NOMO-1 (cell line): ENCODE measurements at regions not wholly inside any gene's neighbourhood (a gene's known extent, or its start where the extent isn't known, plus 50 kb on each side); places are given as distances from the start of the nearest gene placed in this dataset.
"Not testable (repeated sequence)": the region's sequence is repeated elsewhere in the genome, so short reads cannot be mapped to it uniquely, and the experiment has no call there.

Experiments
- DNase-seq, 2 experiments: peaks; one replicate each; lab custom pipeline; 2025; ENCODE audit not compliant: unreplicated experiment in 2 of 2; lab: John Stamatoyannopoulos, UW

DNA sequence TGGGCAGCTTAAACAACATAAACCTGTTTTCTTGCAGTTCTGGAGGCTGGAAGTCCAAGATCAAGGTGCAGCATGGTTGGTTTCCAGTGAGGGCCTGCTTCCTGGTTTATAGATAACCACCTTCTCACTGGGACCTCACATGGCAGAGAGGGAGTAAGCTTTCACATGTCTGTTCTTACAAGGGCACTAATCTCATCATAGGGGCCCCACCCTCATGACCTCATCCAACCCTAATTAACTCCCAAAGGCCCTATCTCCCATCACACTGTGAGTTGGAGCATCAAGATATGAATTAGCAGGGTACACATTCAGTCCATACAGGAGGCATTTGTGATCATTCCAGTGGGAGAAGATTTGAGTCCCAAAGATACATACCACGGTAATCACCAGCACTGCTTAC lies 50.5 kb upstream of the GRIN2A start:
- DNase-seq = no peak

DNA sequence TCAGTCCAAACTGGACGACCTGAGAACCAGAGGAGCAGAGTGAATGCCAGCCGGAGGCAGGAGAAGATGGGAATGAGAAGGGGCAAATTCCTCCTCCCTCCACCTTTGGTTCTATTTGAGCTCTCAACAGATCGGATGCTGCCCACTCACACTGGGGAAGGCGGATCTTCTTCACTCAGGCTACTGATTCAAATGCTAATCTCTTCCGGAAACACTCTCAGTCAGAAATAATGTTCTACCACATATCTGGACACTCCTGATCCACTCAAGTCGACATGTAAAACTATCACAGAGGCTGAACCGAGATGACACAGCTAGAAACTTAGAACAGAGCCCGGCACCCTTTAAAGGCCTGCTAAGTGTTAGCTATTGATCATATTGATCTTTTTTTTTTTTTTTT lies 57.4 kb upstream of the GRIN2A start:
- no peak for DNase-seq

DNA sequence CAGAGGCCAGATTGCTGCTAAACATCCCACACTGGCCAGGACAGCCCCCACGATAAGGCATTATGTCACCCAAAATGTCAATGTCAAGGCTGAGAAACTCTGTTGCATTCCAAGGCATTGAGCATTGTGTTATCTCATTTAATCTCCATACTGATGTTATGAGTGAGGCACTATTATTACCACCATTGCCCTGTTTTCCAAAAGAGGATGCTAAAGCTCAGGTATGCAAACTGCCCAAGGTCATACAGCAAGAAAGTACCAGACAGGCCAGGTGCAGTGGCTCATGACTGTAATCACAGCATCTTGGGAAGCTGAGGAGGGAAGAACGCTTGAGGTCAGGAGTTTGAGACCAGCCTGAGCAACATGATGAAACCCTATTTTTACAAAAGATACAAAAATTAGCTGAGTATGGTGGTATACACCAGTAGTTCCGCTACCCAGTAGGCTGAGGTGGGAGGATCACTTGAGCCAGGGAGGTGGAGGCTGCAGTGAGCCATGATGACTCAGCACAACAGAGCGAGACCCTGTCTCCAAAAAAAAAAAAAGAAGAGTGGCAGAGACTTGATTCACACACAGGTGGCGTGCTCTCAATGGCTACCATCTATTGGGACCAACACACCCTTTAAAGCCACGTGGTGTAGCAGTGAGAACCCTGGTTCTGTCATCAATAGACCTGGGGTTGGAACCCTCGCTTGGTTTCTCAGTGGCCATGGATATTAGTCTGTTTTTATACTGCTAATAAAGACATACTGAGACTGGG lies 58.8 kb upstream of the GRIN2A start:
- no peak for DNase-seq

DNA sequence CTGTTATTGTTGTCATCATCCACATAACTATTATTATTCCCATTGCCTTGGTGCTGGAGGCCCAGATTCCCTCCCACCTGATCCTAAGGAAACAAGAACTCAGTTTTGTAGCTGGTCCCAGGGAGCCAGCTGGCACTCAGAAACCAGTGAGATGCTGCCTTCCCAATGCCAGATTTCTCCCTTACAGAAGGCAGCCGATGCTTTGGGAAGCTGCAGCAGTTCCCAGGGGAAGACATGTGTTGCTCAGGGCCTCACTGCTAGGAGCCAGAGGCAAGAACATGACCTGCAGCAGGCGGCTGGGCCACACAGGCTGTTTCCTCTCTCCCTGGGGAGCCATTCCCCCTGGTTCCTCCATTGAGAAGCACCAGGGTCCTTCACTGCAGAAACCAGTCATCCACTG lies 59.9 kb upstream of the GRIN2A start:
- DNase-seq = no peak

DNA sequence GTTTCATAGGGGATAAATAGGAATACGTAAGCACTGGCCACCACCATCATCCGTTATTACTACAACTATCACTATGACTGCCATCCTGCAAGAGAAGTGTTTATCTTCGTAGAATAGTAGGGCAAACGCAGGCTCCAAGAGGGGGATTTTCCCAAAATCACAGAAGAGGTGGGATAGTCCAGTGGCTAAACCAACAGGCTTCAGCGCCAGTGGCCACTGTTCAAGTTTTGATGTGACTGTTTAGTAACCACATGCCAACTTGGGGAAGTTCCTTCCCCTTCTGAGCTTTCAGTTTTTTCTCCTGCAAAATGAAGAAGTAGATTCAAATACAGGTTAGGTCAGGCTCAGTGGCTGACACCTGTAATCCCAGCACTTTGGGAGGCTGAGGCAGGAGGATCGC lies 60.7 kb upstream of the GRIN2A start:
- DNase-seq = peak; percentile 10 to 43

DNA sequence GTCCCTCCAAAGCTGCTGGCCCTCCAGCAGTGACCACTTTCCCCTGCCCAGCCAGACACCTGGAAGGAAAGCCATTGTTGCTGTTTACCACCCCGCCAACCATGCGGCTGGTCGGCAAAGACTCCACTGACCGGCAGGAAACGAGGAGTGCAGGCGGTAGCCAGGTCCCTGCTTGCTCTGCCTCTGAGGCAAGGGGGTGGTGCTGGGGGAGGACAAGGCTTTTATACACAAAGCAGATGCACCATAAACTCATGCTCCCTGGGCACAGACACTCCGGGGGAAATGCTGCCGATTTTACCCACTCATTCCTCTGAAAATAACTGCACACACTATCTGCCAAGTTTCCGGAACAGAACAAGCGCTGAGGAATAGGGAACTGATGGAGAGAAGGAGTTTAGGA lies 62.8 kb upstream of the GRIN2A start:
- no peak for DNase-seq

DNA sequence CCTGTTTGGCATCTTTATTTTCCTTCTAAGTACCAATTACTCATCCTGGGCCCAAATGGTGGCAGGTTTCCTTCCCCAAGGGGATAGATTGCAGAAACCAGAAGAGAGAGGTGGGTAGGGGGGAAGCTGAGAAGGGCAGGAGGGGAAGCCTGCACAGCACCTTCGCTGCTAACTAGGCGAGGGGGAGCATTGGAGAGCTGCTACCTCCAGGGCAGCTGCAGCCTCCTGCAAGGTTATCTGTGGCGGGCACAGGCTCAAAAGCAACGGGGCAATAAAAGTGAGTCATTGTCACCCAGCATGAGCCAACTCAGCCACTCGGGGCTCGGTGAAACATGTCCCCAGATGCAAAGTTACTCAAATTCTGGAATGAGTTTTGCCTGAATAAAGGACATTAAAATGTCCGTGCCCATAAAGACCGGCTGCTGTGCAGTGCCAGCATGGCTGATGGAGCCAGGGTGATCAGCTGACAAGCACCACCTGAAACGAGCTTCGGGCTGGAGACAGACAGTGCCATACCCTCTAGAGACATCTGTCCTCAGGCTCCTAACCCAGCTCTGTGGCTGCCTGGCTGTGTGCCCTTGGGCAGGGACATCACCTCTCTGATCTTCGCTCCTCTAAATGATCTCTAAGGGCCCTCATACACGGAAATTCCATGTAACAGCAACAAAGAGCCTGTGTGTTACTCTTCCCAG lies 68.1 kb upstream of the GRIN2A start:
- no peak for DNase-seq

DNA sequence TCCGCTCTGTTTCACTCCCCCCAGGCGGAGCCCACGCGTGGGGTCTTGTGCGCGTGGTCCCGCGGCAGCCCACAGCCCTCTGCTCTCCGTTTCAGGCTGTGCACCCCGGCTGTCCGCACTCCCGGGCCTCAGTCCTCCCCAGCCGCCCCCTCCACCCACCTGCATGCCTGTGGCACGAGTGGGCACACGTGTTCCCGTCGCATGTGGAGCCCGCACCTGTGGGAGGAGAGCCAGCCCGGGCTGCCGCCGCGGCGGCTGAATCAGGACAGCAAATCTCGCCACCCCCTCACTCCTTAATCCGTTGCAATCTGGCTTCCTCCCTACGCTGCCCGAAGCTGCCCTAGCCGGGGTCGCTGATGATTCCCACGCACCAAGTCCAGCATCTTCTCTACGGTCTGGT lies 69.9 kb upstream of the GRIN2A start:
- no peak for DNase-seq

DNA sequence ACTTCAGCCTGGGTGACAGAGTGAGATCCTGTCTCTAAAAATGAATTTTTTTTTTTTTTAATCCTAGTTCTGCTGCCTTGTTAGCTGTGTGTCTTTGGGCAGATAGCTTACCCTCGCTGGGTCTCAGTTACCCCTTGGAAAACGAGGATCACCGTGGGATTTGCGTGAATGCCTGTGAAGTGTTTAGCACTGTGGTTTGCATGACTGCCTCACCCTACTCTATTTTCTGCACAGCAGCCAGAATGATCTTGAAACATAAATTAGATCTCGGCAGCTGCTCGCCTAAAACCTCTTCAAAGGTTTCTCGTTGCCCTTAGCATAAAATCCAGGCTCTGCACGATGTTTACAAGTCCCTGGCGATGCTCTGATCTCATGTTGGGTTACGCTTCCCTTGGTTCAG lies 71.2 kb upstream of the GRIN2A start:
- no peak for DNase-seq

DNA sequence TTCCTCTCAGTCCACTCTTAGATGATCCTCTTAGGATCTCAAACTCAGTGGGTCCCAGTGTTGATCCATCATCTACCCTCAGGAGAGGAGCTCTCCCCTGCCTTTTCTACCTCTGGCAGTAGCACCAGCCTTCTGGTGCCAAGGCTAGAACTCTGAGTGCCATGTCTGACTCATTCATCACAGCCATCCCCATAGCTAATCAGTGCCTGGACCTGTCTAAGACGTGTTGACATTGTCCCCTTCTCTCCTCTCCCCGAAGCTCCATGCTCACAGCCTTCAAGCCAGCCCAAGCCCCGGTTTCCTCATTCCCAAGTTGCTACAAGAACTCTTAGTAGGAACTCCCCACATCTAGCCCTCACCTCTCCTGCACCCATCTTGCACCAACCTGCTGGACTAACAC lies 73.5 kb upstream of the GRIN2A start:
- no peak for DNase-seq

DNA sequence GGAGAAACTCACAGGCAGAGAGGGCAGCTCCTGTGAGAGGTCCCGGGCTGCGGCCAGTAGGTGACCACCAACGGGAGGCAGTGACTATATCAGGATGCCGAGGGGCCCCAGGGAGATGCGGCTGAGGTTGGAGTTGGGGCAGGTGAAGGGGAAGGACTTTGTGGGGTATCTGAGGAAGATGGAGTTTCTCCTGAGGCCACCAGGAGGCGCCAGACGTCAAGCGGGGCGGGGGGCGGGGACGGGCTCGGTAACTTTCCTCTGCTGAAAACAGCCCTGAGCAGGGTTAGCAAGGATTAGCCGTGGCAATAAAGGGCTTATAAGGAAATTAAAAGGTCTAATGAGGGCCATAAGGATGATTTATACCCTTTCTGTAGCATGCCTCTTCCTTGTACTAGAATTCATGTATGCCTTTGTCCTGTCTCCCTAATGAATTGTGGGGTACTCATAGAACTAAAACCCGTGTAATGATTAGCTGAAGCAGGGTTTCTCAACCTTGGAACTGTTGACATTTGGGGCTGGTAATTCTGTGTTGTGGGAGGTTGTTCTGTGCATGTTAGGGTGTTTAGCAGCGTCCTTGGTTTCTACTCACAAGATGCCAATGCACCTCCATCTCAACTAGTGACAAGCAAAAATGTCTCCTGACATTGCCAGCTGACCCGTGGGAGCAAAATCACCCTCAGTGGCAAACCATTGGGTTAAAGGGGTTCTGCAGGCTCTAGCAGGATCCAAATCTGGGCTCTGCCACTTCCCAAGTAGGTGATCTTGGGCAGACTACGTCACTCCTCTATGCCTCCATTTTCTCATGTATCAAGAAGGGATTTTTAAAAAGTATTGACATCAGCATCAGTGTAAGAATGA lies 74.8 kb upstream of the GRIN2A start:
- peak; percentile 24 to 60 for DNase-seq

DNA sequence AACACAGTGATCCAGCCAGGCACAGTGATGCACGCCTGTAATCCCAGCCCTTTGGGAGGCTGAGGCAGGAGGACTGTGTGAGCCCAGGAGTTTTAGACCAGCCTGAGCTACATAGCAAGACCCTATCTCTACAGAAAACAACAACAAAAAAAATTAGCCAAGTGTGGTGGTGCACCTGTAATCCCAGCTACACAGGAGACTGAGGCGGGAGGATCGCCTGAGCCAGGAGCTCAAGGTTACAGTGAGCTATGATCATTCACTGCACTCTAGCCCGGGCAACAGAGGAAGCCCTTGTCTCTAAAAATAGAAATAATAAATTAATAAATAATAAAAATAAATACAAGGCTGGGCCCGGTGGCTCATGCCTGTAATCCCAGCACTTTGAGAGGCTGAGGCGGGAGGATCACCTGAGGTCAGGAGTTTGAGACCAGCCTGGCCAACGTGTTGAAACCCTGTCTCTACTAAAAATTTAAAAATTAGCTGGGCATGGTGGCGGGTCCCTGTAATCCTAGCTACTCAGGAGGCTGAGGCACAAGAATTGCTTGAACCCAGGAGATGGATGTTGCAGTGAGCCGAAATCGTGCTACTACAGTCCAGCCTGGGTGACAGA lies 75.5 kb upstream of the GRIN2A start:
- not testable (repeated sequence) for DNase-seq

DNA sequence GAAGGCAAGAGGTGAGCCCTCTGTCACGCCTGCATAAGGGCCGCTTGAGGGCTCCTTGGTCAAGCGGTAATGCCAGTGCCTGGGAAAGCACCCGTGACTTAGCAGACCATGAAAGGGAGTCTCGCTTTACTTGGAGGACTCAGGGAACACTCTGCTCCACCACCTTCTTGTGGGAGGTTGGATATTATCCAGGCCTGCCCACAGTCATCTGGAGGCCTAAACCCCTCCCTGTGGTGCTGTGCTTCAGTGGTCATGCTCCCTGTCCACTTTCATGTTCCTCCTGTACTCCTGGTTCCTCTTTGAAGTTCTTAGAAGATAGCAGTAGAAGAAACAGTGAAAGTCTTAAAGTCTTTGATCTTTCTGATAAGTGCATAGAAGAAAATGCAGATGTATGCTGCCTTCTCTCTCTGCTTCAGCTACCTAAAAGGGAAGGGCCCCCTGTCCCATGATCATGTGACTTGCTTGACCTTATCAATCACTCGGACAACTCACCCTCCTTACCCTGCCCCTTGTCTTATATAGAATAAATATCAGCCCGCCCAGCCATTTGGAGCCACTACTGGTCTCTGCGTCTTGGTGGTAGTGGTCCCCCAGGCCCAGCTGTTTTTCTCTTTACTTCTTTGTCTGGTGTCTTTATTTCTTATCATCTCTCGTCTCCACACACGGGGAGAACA lies 76.8 kb upstream of the GRIN2A start:
- not testable (repeated sequence) for DNase-seq

DNA sequence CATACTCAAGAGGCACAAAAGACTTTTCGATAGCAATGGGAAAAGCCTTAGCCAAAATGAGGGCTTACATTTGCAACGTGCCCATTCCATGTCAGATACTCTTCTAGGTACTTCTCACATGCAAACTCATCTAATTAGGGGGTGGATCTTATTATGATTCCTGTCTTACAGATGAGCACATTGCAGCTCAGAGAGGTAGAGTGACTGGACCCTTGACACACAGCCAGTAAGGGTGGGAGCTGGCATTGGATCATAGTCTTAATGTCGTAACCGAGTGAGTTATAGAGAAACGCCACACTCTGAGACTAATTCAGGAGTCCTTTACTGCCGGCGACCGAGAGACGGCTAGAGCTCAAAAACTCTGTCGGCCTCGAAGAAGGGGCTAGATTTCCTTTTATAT lies 78.8 kb upstream of the GRIN2A start:
- no peak for DNase-seq

DNA sequence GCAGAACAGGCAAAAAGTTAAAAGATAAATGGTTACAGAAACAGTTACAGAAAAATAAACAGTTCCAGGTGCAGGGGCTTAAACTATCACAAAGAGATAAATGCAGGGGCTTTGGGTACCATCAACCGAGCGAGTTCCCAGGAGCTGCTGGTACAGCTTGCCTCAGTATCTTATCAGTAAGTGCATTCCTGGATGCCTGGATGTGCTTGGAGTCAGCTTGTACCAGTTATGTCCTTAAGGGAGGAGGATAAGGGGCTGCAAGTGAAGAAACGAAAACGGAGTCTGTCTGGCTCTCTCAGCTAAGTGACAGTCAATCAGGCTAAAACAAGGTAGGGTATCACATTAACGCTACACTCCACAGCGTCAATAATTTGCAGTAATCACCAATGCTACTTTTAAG lies 79.3 kb upstream of the GRIN2A start:
- not testable (repeated sequence) for DNase-seq

DNA sequence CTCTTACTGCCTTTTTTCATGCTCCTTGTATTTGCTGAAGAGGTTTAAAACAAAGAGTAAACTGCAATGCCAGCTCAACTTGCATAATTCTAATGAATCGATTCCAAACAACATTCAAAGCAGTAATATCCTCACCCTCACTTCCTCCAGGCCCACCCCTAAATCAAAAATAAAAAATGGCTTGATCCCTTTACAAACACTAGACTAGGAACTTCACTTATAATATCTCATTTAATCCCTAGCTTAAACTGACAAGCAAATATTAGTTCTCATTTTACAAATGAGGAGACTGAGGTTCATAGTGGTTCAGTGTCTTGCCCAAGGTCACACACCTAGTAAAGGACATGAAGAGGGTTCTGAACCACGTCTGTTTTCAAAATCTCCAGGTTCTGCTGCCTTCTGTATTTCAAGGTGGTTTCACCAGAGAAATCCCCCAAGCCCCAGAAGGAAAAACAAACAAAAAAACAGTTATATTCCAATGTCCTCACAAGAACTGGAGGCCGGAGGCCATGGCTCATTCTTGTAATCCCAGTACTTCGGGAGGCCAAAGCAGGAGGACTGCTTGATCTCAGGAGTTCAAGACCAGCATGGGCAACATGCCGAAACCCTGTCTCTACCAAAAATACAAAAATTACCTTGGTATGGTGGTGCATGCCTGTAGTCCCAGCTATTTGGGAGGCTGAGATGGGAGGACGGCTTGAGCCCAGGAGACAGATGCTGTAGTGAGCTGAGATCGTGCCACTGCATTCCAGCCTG lies 80.3 kb upstream of the GRIN2A start:
- no peak for DNase-seq

DNA sequence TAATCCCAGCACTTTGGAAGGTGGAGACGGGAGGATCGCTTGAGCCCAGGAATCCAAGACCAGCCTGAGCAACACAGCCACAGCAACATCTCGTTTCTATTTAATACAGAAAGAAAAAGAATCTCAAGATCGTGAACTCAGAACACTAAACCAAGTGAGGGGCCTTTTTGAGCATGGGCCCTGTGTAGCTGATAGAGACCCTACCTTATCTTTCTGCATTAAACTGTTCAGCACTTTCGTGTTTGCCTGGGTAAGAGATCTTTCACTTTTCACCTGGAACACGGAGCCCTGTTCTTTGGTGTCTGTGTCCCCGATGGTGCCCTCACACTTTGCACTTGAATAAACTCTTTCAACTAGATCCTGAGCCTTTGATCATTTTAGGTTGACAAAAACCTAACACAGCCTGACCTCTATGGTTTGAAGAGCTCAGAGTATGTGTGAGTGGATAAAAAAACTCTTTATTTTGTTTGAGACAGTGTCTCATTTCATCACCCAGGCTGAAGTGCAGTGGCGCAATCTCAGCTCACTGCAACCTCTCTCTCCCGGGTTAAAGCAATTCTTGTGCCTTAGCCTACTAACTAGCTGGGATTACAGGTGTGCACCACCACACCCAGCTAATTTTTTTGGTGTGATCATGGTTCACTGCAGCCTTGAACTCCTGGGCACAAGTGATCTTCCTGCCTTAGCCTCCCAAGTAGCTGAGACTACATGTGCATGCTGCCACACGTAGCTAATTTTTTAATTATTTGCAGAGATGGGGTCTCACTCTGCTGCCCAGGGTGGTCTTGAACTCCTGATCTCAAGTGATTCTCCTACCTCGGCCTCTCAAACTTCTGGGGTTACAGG lies 83.8 kb upstream of the GRIN2A start:
- no peak for DNase-seq

DNA sequence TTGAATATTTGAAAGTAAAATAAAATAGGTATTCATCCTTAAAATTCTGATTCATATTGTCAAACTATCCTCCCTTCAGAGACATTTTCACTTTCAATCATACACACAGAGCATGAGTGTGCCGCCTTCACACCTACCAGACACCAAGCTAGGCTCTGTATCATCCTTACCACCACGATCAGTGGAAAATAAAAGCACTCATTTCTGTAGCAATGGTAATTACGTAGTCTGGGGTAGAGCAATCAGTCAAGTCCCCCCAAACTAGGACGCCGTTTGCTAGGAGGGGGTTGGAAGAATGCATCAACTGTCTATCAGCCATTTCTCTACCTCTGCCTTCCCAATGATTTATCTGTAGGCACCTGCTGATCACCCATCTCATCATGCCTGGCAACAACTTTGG lies 84.6 kb upstream of the GRIN2A start:
- DNase-seq = no peak

DNA sequence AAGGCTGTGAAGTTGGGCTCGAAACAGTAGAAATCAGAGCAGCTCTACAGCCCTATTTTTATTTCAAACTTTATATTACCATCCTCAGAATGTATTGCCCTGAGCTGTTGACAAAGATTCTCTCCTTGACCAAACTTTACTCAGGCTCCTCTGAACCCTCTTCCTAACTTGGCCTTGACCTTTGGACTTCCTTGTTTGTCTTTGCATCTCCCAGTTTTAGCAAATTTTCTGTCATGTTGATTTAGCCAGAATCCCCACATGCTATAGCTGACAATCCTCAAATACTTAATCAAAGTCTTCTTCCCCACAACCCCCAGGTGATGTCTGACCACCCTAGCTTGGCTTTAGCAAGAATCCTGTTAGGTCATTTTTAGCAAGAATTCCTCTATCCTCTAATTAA lies 87.4 kb upstream of the GRIN2A start:
- peak in 1 of 2 experiments; percentile 5 for DNase-seq
